HG02759 (cell line): ENCODE measurements at regions not wholly inside any gene's neighbourhood (a gene's known extent, or its start where the extent isn't known, plus 50 kb on each side); places are given as distances from the start of the nearest gene placed in this dataset.

Source experiments
- ATAC-seq: cut with Tn5 transposase; IDR thresholded peaks from one replicate; pipeline ENCODE4 v1.9.1; 2021; ENCODE audit warnings: mild to moderate bottlenecking, moderate library complexity; ENCODE audit not compliant: unreplicated experiment

DNA sequence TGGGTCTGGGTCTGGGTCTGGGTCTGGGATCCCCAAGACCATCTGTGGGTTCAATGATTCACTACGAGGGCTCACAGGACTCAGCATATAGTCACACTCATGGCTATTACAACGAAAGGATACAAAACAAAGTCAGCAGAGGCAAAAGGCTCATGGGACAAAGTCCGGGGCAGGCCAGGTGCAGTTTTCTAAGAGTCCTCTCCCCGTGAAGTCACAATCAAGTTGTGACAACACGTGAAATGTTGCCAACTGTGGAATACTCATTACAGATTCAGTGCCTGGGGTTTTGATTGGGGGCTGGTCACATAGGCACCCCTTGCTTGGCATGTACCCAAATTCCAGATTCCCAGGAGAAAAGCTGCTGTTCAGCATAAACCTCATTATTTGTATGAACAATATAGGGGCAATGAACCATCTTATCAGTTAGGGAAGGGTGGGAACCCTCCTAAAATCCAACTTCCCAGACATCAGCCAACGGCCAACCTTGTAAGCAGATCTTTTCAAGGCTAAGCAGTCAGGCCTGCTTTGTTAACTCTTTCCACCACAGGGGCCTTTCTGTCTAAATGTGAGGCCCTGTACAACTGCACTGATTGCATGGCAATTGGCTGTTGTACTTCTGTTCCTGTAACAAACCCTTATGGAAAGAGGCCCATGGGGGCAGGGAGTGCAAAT is 58.2 kb upstream of the DIPK2B start:
- ATAC-seq: no peak
